Retinal pigment epithelial cell (primary cell): ENCODE measurements at regions not wholly inside any gene's neighbourhood (a gene's known extent, or its start where the extent isn't known, plus 50 kb on each side); places are given as distances from the start of the nearest gene placed in this dataset.

Experiments used
- DNase-seq: peaks from one replicate; pipeline ENCODE4 v3.0.0-alpha.2; 2010; ENCODE audit warnings: low read depth
- H3K4me3 ChIP-seq: 2 replicates; pipeline ENCODE4 v1.5.1; 2011; ENCODE audit warnings: mild to moderate bottlenecking, low read length, control low read depth, moderate library complexity
- CTCF ChIP-seq: conservative IDR thresholded peaks from 2 replicates; pipeline ENCODE4 v1.5.1; 2011; ENCODE audit warnings: low read depth, low read length, control low read depth, inconsistent platforms

DNA sequence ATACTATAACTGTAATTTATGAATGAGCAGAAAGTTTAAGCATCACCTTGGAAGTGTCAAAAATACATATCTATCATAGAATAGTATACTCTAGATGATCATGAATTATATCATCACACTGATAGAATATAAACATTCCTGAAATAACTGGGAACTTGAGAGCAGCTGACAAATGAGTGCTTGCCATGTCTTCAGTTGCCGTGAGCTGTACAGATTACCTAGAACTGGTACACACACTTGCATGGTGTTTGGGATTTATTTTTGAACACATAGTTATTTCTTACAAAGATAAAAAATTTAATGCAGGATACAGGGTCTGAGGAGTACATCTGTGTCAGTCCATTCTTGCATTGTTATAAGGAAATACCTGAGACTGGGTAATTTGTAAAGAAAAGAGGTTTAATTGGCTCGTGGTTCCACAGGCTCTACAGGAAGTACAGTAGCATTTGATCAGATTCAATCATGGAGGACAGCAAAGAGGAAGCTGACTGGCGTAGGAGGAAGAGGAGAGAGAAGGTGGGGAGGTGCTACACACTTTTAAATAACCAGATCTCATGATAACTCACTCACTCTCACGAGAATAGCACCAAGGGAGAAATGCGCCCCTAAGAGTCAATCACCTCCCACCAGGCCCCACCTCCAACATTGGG lies 60.4 kb upstream of the MBNL2 start:
- no peak overlapping the region for H3K4me3 ChIP-seq
- no peak for TF ChIP-seq CTCF
- no peak for DNase-seq

DNA sequence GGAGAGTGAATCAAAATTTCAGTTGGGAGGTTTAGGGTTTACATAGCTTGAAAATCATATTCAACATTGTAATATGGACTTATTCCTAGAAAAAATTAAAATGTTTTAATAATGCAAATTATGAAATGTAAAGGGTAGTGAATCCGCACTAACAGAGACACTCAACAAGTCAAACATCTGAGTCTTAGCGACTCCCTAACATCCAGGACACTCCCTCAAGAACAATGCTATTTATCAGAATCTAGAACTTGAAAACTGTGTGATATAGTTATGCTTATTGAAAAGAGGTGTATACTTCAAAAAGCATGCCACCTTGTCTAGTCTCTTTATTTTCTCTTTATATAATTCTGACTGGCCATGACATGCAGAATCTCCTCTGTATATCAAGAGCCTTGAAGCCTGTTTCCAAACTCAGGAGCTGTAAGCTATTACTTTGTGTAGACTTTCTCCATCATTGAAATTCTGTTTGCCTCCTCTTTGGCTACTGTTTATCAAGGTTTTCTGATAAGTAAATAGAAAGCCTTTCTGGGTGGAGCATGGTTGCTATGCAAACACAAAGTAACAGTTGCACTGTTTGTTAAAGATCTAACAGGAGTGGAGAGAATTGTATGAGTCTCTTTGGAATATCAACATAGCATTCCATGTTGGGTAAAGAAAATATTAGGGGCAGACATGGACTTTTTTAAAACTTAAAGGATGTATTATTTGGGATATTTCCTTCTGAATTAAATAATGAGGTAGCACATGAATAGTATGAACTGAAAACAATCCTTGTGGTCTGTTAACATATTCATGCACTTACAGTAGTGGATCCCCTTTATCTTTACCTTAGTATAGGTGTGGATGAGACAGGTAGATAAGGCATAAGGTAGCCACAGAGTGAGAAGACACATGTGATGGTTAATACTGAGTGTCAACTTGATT lies 56.4 kb upstream of the MBNL2 start:
- TF ChIP-seq CTCF: no peak
- DNase-seq: no peak
- H3K4me3 ChIP-seq: no peak overlapping the region

- no peak for TF ChIP-seq CTCF
- DNase-seq: no peak
- no peak overlapping the region for H3K4me3 ChIP-seq
Observed at GRCh38 chr13:97171136-97171535, 51.0 kb upstream of the MBNL2 start.
